ENCODE measurements at regions not wholly inside any gene's neighbourhood (a gene's known extent, or its start where the extent isn't known, plus 50 kb on each side); places are given as distances from the start of the nearest gene placed in this dataset.

DNA sequence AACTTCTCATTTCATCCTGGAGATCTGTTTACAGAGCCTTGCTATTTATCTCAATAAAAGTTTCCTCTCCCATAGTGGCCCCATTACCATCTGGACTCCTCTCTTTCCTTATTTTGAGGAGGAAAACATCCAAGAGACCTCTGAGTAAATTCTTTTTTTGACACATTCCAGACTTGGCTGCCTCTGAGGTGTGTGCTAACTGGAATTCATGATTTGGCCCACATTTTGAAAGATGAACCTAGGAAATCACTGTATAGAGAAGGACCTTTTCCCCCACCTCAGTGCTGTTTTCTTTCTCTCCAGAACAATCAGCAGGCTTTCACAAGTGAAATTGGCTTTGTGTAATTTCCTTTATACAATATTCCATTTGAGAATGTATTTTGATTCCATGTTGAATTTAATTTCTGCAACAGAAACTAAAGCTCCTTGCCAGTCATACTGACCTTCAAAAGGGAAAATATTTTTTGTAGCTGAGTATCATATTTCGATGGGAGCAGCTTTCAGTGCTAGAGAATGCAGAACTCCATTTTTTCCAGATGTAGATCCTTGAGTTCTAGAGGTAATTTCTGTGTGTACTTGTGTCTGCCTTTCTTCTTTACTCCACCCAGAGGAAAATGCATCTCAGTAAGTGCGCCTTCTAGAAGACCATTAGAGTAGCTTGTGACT is 244.9 kb upstream of the RGS6 start:
- in situ Hi-C loops (cut with MboI; ENCODE audit: low sequenced_read_pairs), result no loop called here

DNA sequence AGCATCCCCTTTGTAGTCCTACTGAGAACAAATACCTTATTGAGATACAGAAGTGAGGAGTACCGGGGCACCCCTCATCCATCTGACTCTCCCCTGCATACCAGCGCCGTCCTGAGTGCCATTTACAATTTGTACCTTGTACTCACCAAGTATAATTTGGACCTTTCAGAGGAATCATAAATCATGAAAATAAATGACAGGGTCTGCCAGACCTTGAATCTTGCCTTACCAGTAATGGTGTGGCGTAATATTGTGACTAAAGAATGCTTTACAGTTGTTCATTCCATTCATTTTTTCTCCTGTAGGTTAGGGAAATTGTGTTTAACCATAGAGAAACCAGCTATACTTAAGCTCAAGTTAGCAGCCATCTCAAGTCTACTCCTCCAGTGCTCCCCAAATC is 243.7 kb upstream of the RGS6 start:
- in situ Hi-C loops (cut with MboI; ENCODE audit: low sequenced_read_pairs), result no loop called here

DNA sequence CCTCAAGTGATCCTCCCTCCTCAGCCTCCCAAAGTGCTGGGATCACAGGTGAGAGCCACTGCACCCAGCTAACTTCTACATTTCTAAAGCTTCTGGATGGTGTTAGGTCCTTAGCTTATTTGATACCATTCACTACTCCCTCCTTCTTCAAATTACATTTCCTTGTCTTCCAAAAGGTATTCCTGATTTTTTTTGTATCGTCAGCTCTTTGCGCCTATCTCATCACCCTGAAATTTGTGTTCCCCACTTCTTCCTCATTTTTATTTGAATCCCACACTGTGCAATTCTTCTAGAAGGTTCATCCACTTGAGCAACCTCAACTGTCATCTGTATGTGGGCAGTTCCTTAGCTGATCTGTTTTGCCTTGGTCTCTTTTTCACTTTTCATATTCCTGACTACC is 241.8 kb upstream of the RGS6 start:
- in situ Hi-C loops (cut with MboI; ENCODE audit: low sequenced_read_pairs), result no loop called here

DNA sequence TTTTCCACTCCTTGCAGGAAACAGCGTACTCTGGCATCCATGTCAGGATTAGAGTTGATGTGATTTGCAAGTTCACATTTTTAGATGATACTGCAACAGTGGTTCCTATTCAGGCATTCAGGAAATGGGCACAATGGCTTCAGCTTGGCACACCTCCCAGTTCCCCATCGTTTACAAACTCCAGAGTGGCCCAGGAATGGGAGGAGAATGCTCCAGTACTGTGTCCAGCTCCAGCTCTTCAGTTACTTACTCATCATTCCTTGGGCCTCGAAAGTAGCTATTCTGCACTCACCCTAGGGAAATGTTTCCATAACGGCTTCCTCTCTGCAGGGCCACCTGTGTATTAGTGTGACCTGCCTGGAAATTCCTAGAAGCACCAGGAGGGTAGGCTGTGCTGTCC is 239.7 kb upstream of the RGS6 start:
- in situ Hi-C loops (cut with MboI; ENCODE audit: low sequenced_read_pairs), result no loop called here

DNA sequence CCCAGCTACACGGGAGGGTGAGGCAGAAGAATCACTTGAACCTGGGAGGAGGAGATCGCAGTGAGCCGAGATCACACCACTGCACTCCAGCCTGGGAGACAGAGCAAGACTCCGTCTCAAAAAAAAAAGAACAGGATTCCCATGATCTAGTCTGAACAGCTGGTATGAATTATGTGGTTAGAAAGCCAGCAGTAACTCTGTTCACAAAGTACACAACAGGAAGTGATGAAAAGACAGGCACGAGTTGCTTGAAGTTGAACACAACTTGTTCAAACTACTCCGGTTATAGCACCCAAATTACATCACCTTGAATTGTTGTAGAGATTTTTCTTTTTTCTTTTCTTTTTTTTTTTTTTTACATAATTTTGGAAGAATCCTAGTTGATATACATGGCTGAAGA is 238.8 kb upstream of the RGS6 start:
- in situ Hi-C loops (cut with MboI; ENCODE audit: low sequenced_read_pairs), result no loop called here

DNA sequence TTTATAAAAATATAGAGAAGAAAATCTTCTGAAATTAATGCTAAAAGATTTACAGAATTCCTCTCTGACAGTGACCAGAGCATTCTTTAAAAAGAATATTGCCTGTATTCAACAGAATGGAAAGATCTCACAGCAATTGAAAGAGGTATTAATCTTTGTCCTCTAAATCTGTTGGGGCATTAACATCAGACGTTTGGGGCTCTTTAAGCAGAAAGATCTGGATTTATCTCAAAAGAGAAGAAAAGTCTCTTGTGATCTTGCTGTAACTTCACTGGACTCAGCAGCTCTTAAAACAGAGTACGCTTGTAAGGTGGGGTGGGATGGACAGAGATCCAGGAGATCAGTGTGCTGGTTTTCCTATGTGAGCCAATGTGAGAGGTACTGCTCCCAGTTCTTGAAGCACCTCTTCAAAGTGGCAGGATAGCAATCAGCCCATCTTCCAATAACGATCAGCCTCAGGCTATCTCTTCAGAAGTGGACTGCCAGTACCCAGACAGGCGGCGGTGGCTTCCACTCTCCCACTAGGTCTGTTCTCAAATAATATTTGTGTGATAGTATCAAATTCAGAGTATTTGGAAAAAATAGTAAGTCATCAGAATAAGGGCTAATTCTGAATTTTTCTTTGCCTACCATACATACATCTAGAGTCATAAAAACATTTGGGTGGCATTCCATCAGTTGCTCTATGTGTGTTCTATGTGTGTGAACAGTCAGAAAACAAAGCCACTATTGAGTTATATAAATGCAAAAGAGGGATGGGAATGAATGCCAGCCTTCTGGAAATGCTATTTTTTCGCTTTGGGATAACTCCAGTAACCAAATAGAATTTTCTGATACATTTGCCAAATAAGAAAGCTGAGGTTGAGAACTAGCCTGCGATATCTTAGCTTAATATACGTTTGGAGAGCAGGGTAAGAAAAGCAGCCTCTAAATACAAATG is 237.4 kb upstream of the RGS6 start:
- in situ Hi-C loops (cut with MboI; ENCODE audit: low sequenced_read_pairs), result no loop called here

DNA sequence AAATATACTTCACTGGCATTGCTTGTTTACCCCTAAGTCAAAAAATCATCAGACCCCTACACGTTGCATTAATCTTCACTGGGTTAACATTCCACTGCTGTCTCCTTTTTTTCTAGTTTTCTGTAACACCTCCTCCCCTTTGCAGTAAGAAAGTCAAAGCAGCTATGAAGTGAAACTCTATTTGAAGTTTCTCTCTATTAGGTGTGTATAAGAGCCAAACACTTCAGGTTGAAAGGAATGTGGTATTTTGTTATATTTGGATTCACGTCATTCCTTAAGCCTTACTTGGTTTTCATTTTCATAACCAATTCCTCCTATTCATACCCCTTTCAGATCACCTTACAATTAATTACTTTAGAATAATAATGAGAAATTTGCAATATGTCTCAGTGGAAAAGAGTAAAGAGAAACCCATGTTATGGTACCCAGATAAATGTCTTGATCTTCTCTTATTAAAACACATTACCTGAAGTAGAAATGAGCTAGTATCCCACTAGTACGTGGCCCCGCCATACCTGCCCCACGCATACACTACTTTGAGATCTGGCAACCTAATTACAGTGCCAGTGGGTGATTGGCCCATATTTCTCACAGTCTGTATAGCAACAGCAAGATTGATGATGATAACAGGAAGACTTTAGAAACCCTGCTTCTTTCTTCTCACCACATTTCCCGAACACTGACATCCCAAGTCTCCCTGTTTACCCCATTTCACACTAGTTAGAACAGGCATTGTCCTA is 236.4 kb upstream of the RGS6 start:
- in situ Hi-C loops (cut with MboI; ENCODE audit: low sequenced_read_pairs), result no loop called here

DNA sequence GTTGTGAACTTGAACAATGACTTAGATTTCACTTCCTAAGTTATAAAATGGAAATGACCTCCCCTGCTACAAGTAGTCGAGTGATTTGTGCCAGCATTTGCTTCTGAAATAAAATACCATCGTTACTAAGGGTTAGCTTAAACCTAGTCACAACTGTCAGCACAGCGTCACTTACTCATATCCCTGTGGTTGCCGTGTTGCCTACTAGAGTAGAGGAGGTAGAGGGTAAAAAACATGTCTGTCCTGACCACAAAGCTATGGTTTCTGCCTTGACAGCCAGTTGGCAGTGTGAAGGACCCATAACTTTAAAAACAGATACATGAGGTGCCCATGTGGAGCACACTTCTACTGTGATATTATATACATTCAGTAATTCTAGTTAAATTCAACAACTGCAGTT is 234.2 kb upstream of the RGS6 start:
- in situ Hi-C loops (cut with MboI; ENCODE audit: low sequenced_read_pairs), result no loop called here

DNA sequence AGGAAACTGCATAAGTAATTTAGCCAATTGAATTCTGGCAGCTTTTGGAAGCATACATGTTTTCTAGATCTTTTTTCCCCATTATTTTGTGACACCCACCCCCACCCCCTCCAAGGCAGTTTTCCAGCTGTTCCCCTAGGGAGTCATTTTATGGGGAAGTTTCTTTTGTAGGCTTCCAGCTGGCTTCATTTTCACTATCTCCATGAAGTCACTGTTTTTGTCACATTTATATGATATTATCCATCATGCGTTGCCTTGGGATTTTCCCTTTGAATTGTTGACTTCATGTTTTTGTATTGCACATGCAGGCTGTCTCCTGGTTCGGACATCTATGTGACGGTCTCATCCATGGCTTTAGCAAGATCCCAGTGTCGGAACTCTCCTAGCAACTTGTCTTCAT is 233.6 kb upstream of the RGS6 start:
- in situ Hi-C loops (cut with MboI; ENCODE audit: low sequenced_read_pairs), result no loop called here

DNA sequence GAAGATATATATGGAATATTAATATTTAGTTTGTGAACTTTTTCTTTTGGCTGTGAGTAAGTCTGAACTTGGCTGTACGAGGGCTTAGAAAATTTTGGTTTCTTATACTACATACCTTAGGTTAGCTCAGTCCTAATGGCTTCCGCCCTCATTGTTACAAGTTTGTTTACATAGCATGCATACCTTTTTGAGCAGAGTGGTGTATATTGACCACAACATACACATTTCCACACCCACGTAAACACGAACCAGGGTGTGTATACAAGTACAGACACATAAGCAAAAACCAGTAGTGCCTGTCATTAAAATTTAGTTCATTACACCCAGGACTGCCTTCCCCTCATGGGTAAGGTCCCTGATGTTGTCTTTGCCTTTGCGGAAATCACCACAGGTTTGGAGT is 230.2 kb upstream of the RGS6 start:
- in situ Hi-C loops (cut with MboI; ENCODE audit: low sequenced_read_pairs), result no loop called here

DNA sequence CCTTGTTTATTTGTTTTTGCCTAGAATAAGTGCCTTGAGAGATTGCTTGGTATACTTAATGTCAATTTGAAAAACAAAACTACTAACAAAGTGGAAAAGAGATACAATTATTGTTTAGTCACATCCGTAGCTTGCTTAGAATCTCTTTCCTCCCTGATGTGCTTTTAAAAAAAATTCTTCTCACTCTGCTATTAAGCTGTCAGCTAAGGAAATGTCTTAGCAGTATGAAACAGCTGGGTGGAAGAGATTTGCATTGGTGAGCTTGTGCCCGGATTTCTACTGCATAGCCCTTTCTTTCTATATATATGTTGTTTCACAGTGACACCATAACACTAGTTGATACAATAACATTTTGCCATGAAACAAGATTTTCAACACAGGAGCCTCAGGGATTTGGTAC is 229.4 kb upstream of the RGS6 start:
- in situ Hi-C loops (cut with MboI; ENCODE audit: low sequenced_read_pairs), result no loop called here

DNA sequence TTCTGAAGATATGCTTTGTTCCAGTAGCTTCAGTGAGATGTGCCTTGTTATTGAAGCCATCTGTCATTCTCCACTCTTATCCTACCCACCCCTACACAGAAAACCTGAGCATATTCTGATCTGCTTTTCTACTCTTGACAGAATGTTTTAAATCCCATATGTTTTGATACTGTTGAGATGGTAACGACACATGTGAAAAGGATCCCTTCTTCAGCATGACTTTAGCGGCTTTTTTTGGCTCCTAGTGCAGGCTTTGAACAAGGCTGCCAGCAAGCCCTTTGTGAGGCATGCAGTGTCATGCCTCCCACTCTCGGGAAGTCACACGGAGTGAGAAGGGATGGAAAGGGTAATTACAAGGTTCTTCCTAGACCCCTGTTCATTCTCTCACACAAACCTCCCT is 228.8 kb upstream of the RGS6 start:
- in situ Hi-C loops (cut with MboI; ENCODE audit: low sequenced_read_pairs), result no loop called here

DNA sequence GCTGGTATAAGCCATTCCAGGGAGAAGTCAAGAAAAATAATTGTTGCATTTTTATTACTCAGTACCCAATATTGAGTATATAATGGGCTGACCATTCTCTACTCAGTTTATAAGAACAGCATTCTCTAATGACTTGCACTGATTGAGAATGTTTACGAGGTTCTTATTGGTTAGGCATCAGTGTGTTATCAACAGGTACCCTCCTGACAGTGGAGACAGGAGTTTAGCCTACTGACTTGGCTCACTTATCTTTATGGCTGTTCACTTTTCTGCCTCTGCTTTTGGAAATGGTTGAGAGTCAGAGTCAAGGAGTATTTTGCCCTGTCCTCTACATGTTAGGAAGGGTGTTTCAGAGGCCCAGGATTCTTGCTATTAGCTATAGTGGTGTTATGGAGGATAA is 228.0 kb upstream of the RGS6 start:
- in situ Hi-C loops (cut with MboI; ENCODE audit: low sequenced_read_pairs), result no loop called here

DNA sequence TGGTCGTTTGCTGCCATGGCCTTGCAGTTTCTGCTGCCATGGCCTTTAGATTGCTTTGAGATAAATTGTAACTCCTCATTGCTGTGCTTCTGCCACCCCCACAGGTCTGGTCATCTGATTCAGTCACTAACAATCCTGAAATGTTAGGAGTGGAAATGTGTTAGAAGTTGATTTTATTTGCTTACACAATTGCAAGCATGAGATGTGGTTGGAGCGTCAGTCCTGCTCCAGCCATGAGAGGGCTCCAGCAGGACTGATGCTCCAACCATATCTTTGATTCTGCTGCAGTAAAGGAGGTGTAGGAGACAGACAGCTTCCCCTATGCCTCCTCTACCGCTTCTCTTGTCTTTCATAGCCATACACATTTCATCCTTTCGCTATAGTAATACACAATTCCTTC is 226.8 kb upstream of the RGS6 start:
- in situ Hi-C loops (cut with MboI; ENCODE audit: low sequenced_read_pairs), result no loop called here

DNA sequence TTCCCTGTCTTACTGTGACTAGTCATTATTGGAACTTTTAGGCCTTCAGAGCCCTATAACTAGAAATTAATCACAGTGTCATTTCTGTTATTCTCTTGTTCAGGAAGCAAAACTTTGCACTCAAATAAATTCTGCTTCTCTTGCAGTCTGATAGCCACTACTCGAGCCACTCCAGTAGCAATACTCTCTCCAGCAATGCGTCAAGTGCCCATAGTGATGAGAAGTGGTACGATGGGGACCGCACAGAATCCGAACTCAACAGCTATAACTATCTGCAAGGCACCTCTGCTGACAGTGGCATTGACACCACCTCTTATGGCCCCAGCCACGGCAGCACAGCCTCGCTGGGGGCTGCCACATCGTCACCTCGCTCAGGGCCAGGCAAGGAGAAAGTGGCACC is 223.2 kb upstream of the RGS6 start:
- in situ Hi-C loops (cut with MboI; ENCODE audit: low sequenced_read_pairs), result no loop called here

DNA sequence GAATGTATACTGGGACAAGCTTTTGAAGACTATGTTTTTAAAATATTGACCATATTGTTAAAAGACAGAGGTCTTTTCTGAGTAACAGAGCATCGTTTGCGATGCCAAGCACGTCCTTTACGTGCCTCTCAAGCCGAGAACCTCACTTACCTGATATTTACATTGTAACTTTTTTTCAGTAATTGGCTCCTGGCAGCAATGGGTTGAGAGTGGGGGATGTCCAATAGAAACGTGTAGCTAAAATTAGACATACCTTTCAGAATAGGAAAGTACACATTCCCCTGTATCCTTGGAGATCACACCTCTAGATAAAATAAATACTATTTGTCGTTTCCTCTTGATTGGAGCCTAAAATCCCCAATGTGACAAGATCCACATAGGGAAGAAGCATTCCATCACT is 222.2 kb upstream of the RGS6 start:
- in situ Hi-C loops (cut with MboI; ENCODE audit: low sequenced_read_pairs), result no loop called here

DNA sequence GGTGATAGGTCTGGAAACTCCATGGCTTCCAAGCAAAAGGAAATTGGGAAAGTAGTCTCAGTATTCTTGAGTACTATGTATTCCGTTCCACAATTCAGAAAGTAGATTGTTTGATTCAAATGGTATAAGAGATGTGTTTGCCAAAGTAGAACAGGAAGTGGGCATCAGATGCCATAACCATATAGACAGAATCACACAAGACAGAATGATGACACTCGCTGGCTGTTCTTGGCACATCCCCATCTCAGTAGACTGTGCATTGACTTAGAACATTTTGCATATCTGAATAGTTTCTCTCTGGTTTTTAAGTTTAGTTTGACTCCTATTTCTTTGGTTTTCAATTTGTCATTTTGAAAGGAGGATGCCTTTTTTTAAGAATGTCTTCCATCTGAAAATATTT is 221.1 kb upstream of the RGS6 start:
- in situ Hi-C loops (cut with MboI; ENCODE audit: low sequenced_read_pairs), result no loop called here

DNA sequence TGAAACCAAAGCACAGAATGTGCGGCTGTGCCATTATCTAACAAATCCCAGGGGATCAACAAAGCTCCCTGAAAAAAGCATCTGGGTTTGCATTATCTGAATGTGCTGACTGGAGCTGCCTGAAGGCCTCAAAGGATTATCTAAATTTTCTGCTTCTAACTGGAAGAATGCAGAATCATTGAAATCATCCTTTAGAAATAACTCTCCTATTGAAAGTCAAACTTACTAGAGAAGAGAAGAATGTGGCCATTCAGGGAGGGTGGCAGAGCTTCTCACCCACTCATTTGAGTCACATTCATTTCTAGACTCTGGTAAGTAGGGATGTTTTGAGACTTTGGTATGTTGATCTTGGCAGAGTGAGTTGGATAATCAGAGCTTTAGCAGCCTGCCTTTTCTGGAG is 220.6 kb upstream of the RGS6 start:
- in situ Hi-C loops (cut with MboI; ENCODE audit: low sequenced_read_pairs), result no loop called here

DNA sequence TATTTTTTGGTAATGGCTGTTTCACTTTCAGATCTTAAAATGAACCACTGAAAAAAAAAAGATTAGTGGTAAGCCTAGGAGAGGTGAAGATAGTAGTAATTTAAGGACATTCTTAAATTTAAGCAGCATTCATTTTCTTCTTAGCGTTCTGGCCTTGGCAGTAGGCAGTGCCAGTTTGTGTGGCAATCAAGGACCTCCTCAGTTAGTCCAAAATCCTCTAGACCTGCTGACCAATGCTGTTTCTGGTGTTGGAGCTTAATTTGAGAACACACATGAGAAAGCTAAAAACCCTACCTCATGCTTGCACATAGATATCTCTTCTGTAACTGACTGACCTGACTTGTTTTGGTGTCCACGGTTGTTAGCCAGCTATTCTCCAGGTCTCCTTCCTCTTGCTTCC is 219.8 kb upstream of the RGS6 start:
- in situ Hi-C loops (cut with MboI; ENCODE audit: low sequenced_read_pairs), result no loop called here

DNA sequence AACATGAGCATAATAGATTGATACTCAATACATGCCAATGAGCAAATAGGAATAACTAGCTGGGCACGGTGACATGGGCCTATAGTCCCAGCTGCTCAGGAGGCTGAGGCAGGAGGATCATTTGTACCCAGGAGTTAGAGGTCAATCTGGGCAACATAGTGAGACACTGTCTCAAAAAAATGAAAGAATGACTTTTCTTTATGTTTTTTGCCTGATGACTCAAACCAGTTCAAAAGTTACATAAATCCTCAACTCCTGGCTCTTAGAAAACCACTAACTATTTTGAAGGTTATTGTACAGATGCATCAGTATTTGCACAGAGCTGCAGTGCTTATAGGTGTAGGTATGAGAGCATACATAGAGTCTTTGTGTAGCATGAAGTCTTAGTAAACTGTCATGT is 219.2 kb upstream of the RGS6 start:
- in situ Hi-C loops (cut with MboI; ENCODE audit: low sequenced_read_pairs), result no loop called here

DNA sequence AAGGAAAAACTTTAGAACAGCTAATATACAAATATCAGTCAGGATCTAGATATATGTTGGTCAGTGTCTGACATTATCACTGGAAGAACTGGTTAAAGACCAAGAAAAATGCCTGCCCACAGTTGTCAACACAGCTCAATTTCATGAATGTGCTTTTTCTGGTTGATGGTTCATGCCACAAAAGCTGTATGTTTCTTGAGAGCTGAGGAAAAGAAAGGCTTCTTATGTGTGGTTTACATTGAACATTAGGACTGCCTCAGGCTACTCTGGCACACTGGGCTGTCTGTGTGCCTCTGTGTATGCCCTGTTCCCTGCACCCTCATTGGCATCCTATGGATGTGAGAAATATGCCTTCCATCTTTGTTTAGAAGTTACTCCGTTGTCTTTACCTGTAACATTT is 218.8 kb upstream of the RGS6 start:
- in situ Hi-C loops (cut with MboI; ENCODE audit: low sequenced_read_pairs), result no loop called here

DNA sequence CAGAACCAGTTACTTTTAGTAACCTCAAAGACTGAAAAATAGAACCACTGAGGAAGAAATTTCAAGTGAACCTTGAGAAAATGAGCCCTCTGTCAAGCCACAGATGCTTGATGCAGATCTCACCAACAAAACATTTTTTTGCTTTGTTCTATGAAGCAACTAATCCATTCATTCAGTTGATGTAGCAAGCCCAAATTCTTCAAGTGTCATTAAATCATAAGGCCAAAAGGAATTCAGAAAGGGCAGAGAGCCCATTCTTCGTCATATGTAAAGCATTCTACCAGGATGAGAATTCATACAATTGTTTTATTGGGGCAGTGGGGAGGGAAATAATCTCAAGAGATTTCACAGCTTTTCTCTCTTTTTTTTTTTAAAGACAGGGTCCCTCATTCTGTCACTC is 218.0 kb upstream of the RGS6 start:
- in situ Hi-C loops (cut with MboI; ENCODE audit: low sequenced_read_pairs), result no loop called here
